MM.1S (cell line): ENCODE measurements at regions not wholly inside any gene's neighbourhood (a gene's known extent, or its start where the extent isn't known, plus 50 kb on each side); places are given as distances from the start of the nearest gene placed in this dataset.

Experiments
- DNase-seq: peaks from one replicate; pipeline ENCODE4 v3.0.0-alpha.2; 2015
- H2AFZ ChIP-seq: fragments of 300-600 bp; sonication (generic); 2 replicates; pipeline ENCODE4 v1.6.0; 2016; ENCODE audit warnings: antibody characterized with exemption, low read length
- H3F3A ChIP-seq: fragments of 300-600 bp; sonication (generic); 2 replicates; pipeline ENCODE4 v1.6.1; 2016; ENCODE audit warnings: mild to moderate bottlenecking, antibody characterized with exemption, low read length, moderate library complexity, mixed read lengths; ENCODE audit not compliant: insufficient read depth
- H3K27ac ChIP-seq: fragments of 300-600 bp; sonication (generic); 2 replicates; pipeline ENCODE4 v1.5.1; 2016; ENCODE audit warnings: mild to moderate bottlenecking, low read length
- H3K27me3 ChIP-seq: fragments of 300-600 bp; sonication (generic); replicated peaks from 2 replicates; pipeline ENCODE4 v1.6.0; 2016; ENCODE audit warnings: low read length; ENCODE audit not compliant: insufficient read depth
- H3K36me3 ChIP-seq: fragments of 300-600 bp; sonication (generic); replicated peaks from 2 replicates; pipeline ENCODE4 v1.6.1; 2016; ENCODE audit warnings: mild to moderate bottlenecking, low read length, mixed read lengths; ENCODE audit not compliant: insufficient read depth
- H3K4me1 ChIP-seq: fragments of 300-600 bp; sonication (generic); 2 replicates; pipeline ENCODE4 v1.6.1; 2016; ENCODE audit warnings: low read length, mixed read lengths
- H3K4me2 ChIP-seq: fragments of 300-600 bp; sonication (generic); 2 replicates; pipeline ENCODE4 v1.6.0; 2016; ENCODE audit warnings: low read depth, low read length
- H3K4me3 ChIP-seq: fragments of 300-600 bp; sonication (generic); 2 replicates; pipeline ENCODE4 v1.5.1; 2016; ENCODE audit warnings: low read length, mixed read lengths
- H3K79me2 ChIP-seq: fragments of 300-600 bp; sonication (generic); 2 replicates; pipeline ENCODE4 v1.6.1; 2016; ENCODE audit warnings: mixed run types, low read length, mixed read lengths
- H3K9ac ChIP-seq: fragments of 300-600 bp; sonication (generic); 2 replicates; pipeline ENCODE4 v1.6.1; 2016; ENCODE audit warnings: low read length, mixed read lengths
- H3K9me2 ChIP-seq: fragments of 300-600 bp; sonication (generic); replicated peaks from 2 replicates; pipeline ENCODE4 v1.6.1; 2016; ENCODE audit warnings: mild to moderate bottlenecking, low read length, mixed read lengths; ENCODE audit not compliant: insufficient read depth
- H3K9me3 ChIP-seq: fragments of 300-600 bp; sonication (generic); replicated peaks from 2 replicates; pipeline ENCODE4 v1.6.1; 2016; ENCODE audit warnings: mild to moderate bottlenecking, low read length, mixed read lengths; ENCODE audit not compliant: insufficient read depth
- H4K20me1 ChIP-seq: fragments of 300-600 bp; sonication (generic); 2 replicates; pipeline ENCODE4 v1.6.1; 2016; ENCODE audit warnings: mild to moderate bottlenecking, low read length, moderate library complexity, mixed read lengths; ENCODE audit not compliant: insufficient read depth
- EZH2 ChIP-seq: fragments of 300-600 bp; sonication (generic); optimal IDR thresholded peaks from 2 replicates; pipeline ENCODE3; 2017; ENCODE audit warnings: low read depth, mild to moderate bottlenecking, antibody characterized with exemption, low read length, mixed read lengths
- EZH2phosphoT487 ChIP-seq: fragments of 300-600 bp; sonication (generic); IDR thresholded peaks from 2 replicates; pipeline ENCODE4 v1.6.1; 2018; ENCODE audit warnings: antibody characterized with exemption, low read length
- TF ChIP-seq, protein P1 (sequence below): fragments of 300-600 bp; sonication (generic); IDR thresholded peaks from 2 replicates; pipeline ENCODE4 v1.5.1; 2016; ENCODE audit warnings: antibody characterized with exemption, low read length, mixed read lengths

DNA sequence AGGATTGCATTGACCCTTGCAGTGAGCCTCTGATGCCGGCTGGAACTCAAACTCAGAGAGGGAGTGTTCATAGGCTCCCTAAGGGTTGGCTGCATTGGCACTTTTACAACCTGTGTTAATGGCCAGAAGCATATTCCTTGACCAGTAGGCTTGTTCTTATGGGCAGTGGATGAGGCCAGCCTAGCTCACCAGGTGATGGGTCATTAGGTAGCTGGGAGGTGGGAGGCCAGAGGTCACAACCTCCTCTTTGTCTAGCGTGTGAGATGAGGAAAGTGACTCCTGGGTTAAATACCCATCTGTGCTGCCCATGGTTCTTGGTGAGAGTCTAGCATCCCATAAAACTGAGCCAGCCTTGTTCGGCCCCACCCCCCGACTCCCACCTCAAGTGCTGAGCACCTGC is 275.7 kb upstream of the CTNNB1 start:
- TF ChIP-seq, protein P1, sequence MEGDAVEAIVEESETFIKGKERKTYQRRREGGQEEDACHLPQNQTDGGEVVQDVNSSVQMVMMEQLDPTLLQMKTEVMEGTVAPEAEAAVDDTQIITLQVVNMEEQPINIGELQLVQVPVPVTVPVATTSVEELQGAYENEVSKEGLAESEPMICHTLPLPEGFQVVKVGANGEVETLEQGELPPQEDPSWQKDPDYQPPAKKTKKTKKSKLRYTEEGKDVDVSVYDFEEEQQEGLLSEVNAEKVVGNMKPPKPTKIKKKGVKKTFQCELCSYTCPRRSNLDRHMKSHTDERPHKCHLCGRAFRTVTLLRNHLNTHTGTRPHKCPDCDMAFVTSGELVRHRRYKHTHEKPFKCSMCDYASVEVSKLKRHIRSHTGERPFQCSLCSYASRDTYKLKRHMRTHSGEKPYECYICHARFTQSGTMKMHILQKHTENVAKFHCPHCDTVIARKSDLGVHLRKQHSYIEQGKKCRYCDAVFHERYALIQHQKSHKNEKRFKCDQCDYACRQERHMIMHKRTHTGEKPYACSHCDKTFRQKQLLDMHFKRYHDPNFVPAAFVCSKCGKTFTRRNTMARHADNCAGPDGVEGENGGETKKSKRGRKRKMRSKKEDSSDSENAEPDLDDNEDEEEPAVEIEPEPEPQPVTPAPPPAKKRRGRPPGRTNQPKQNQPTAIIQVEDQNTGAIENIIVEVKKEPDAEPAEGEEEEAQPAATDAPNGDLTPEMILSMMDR = no peak
- no peak for TF ChIP-seq EZH2
- TF ChIP-seq EZH2phosphoT487 = no peak
- Histone ChIP-seq H3K36me3 (no peaks in the 10 kb centered on the region), H3K4me2 (no peak overlapping the region), H3K4me3 (no peak overlapping the region), H4K20me1 (no peaks in the 10 kb centered on the region), H2AFZ (no peak overlapping the region), H3K9ac (no peak overlapping the region), H3K27me3 (no peaks in the 10 kb centered on the region), H3K27ac (no peak overlapping the region), H3F3A (no peaks in the 10 kb centered on the region), H3K9me2 (no peaks in the 10 kb centered on the region), H3K4me1 (no peaks in the 10 kb centered on the region), H3K79me2 (no peaks in the 10 kb centered on the region), H3K9me3 (no peaks in the 10 kb centered on the region)
- no peak for DNase-seq

DNA sequence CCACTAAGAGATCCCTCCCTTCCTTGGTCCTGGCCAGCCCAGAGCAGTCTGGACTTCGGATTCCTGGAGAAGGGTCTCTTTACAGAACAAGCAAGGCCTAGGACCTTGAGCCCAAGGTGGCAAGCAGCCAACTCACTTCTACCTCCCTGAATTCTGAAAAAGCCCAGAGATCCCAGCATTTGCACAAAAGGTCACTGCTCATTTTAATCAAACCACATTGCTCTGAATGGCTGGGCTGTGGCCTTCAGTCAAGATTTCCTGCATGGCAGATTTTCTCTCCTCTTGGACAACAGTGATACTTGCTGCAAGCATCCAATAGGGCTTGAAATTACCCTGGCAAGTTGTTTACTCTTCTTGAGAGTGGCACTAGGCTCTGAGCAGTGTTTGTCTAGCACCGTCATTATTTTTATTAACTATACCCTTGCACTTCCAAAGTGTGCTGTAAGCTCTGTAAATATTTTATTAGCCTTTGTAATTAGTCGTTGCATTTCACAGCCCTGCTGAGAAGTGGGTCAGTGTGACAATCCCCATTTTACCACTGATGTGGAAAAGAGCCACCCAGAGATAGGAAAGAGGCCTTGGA is 274.7 kb upstream of the CTNNB1 start:
- DNase-seq = no peak
- no peak for TF ChIP-seq EZH2phosphoT487
- TF ChIP-seq, protein P1 = no peak
- TF ChIP-seq EZH2 = no peak

DNA sequence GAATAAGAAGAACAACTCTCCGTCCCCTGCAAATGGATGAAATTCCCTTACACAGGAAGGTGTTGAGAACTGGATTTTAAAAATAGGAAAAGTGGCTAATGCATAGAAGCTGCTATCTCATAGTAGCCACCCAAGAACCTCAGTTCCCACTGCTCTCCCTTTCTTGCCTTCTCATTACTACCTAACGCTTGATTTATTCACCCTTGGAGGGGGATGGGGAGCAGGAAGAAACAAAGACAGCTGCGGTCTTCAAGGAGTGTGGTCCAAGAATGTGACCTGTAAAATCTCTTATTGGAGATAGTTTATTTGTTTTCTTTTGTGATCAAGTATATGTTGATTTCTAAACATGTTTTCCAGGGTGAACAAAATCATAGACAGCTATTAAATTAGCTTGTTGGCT is 274.1 kb upstream of the CTNNB1 start:
- H3K4me2 ChIP-seq = no peak overlapping the region
- H3K4me3 ChIP-seq = no peak overlapping the region
- no peaks in the 10 kb centered on the region for H3K9me2 ChIP-seq
- H3F3A ChIP-seq = no peaks in the 10 kb centered on the region
- TF ChIP-seq EZH2phosphoT487 (no peak), EZH2 (no peak)
- TF ChIP-seq, protein P1 = no peak
- no peaks in the 10 kb centered on the region for H3K4me1 ChIP-seq
- no peak overlapping the region for H3K9ac ChIP-seq
- no peaks in the 10 kb centered on the region for H3K79me2 ChIP-seq
- no peak for DNase-seq
- no peaks in the 10 kb centered on the region for H4K20me1 ChIP-seq
- H3K36me3 ChIP-seq = no peaks in the 10 kb centered on the region
- no peak overlapping the region for H3K27ac ChIP-seq
- H2AFZ ChIP-seq = no peak overlapping the region
- no peaks in the 10 kb centered on the region for H3K27me3 ChIP-seq
- no peaks in the 10 kb centered on the region for H3K9me3 ChIP-seq

More for the DNA sequence above, 274.7 kb upstream of the CTNNB1 start:
- Histone ChIP-seq H2AFZ (no peak overlapping the region), H3K4me2 (no peak overlapping the region), H3K36me3 (no peaks in the 10 kb centered on the region), H3K27ac (no peak overlapping the region), H3K79me2 (no peaks in the 10 kb centered on the region), H4K20me1 (no peaks in the 10 kb centered on the region), H3K9ac (no peak overlapping the region), H3K4me3 (no peak overlapping the region), H3K4me1 (no peaks in the 10 kb centered on the region), H3F3A (no peaks in the 10 kb centered on the region), H3K9me2 (no peaks in the 10 kb centered on the region), H3K27me3 (no peaks in the 10 kb centered on the region), H3K9me3 (no peaks in the 10 kb centered on the region)
